Suppressor macrophage treated with lipopolysaccharide for 1 hour (primary cell): ENCODE measurements at regions not wholly inside any gene's neighbourhood (a gene's known extent, or its start where the extent isn't known, plus 50 kb on each side); places are given as distances from the start of the nearest gene placed in this dataset.
A peak's percentile ranks its signal among the peaks of the same experiment; 100 is the strongest.

Source experiments
- DNase-seq, 3 donors: peaks; one replicate each; pipeline ENCODE4 v3.0.0-alpha.2; 2020 to 2022

- peak in 1 of 3 donors; percentile 17 for DNase-seq
Measured at GRCh38 chr11:128299132-128299726, 288.1 kb downstream of the ETS1 start.

- DNase-seq: no peak
Measured at GRCh38 chr11:128298271-128298670, 289.1 kb downstream of the ETS1 start.

- no peak for DNase-seq
Measured at GRCh38 chr11:128297805-128298204, 289.6 kb downstream of the ETS1 start.

GRCh38 chr11:128297091-128297651 lies 290.2 kb downstream of the ETS1 start:
- no peak for DNase-seq

GRCh38 chr11:128294671-128295050 lies 292.7 kb downstream of the ETS1 start:
- DNase-seq: peak; percentile 31 to 51 (median 43)

GRCh38 chr11:128294001-128294670 lies 293.2 kb downstream of the ETS1 start:
- no peak for DNase-seq

GRCh38 chr11:128291835-128292234 lies 295.5 kb downstream of the ETS1 start:
- DNase-seq: peak in 1 of 3 donors; percentile 22

- no peak for DNase-seq
Measured at GRCh38 chr11:128291007-128291406, 296.4 kb downstream of the ETS1 start.

- peak; percentile 80 to 86 (median 84) for DNase-seq
Measured at GRCh38 chr11:128290106-128290840, 297.1 kb downstream of the ETS1 start.

GRCh38 chr11:128289048-128289447 lies 298.3 kb downstream of the ETS1 start:
- DNase-seq: no peak

GRCh38 chr11:128288368-128288767 lies 299.0 kb downstream of the ETS1 start:
- DNase-seq: no peak

- DNase-seq: no peak
Measured at GRCh38 chr11:128285321-128285720, 302.0 kb downstream of the ETS1 start.

- no peak for DNase-seq
Measured at GRCh38 chr11:128284634-128285033, 302.7 kb downstream of the ETS1 start.

GRCh38 chr11:128283451-128283850 lies 303.9 kb downstream of the ETS1 start:
- DNase-seq: no peak

- DNase-seq: no peak
Measured at GRCh38 chr11:128282053-128282452, 305.3 kb downstream of the ETS1 start.

- no peak for DNase-seq
Measured at GRCh38 chr11:128279866-128280265, 307.5 kb downstream of the ETS1 start.

- peak in 2 of 3 donors; percentile 15 to 31 for DNase-seq
Measured at GRCh38 chr11:128273736-128274135, 313.6 kb downstream of the ETS1 start.

- DNase-seq: peak in 2 of 3 donors; percentile 29 to 57
Measured at GRCh38 chr11:128271401-128271800, 316.0 kb downstream of the ETS1 start.

GRCh38 chr11:128269466-128269865 lies 317.9 kb downstream of the ETS1 start:
- no peak for DNase-seq

- DNase-seq: no peak
Measured at GRCh38 chr11:128266893-128267292, 320.5 kb downstream of the ETS1 start.

GRCh38 chr11:128262463-128263345 lies 324.7 kb downstream of the ETS1 start:
- no peak for DNase-seq

- DNase-seq: no peak
Measured at GRCh38 chr11:128261011-128261421, 326.3 kb downstream of the ETS1 start.

GRCh38 chr11:128260398-128260797 lies 327.0 kb downstream of the ETS1 start:
- DNase-seq: no peak
